Astrocyte (in vitro differentiated cells and primary cell): ENCODE measurements at regions not wholly inside any gene's neighbourhood (a gene's known extent, or its start where the extent isn't known, plus 50 kb on each side); places are given as distances from the start of the nearest gene placed in this dataset.
"Not testable (repeated sequence)": the region's sequence is repeated elsewhere in the genome, so short reads cannot be mapped to it uniquely, and the experiment has no call there.

Experiments
- DNase-seq: peaks from one replicate; pipeline ENCODE4 v3.0.0-alpha.2; 2010; ENCODE audit warnings: low read depth
- FAIRE-seq: peaks from 2 replicates; lab custom pipeline; 2011; peaks lifted over from hg19 to GRCh38; lab: Jason Lieb, UNC
- H2AFZ ChIP-seq: 2 replicates; pipeline ENCODE4 v1.6.0; 2012; ENCODE audit warnings: low read depth, low read length, inconsistent platforms
- H3K27ac ChIP-seq: 2 replicates; pipeline ENCODE4 v1.5.1; 2011; ENCODE audit warnings: low read depth, low read length, inconsistent platforms
- H3K27me3 ChIP-seq: 2 replicates; pipeline ENCODE4 v1.6.0; 2011; ENCODE audit warnings: low read length, inconsistent platforms; ENCODE audit not compliant: insufficient read depth
- H3K36me3 ChIP-seq: 2 replicates; pipeline ENCODE4 v1.5.1; 2011; ENCODE audit warnings: low read length, inconsistent platforms; ENCODE audit not compliant: insufficient read depth
- H3K4me1 ChIP-seq: 2 replicates; pipeline ENCODE4 v1.5.1; 2011; ENCODE audit warnings: low read length, inconsistent platforms; ENCODE audit not compliant: insufficient read depth
- H3K4me2 ChIP-seq: 2 replicates; pipeline ENCODE4 v1.6.0; 2012; ENCODE audit warnings: low read length, inconsistent platforms
- H3K4me3 ChIP-seq: 2 replicates; pipeline ENCODE4 v1.5.1; 2011; ENCODE audit warnings: low read depth, mild to moderate bottlenecking, low read length, inconsistent platforms; ENCODE audit not compliant: insufficient read depth
- H3K79me2 ChIP-seq: 2 replicates; pipeline ENCODE4 v1.6.0; 2012; ENCODE audit warnings: mild to moderate bottlenecking, low read length, inconsistent platforms; ENCODE audit not compliant: insufficient read depth
- H3K9ac ChIP-seq: 2 replicates; pipeline ENCODE4 v1.6.0; 2012; ENCODE audit warnings: mild to moderate bottlenecking, low read length, inconsistent platforms
- H3K9me3 ChIP-seq: 2 replicates; pipeline ENCODE4 v1.5.1; 2012; ENCODE audit warnings: low read depth, mild to moderate bottlenecking, low read length, inconsistent platforms; ENCODE audit not compliant: insufficient read depth
- H4K20me1 ChIP-seq: 2 replicates; pipeline ENCODE4 v1.6.0; 2012; ENCODE audit warnings: low read length, inconsistent platforms; ENCODE audit not compliant: insufficient read depth
- H3K27ac Mint-ChIP-seq: one replicate; pipeline ENCODE4 v1.8.0; 2021; ENCODE audit warnings: mild to moderate bottlenecking, mixed read lengths; ENCODE audit not compliant: unreplicated experiment
- H3K27me3 Mint-ChIP-seq: one replicate; pipeline ENCODE4 v1.8.0; 2021; ENCODE audit warnings: low read depth, mixed read lengths; ENCODE audit not compliant: unreplicated experiment
- H3K36me3 Mint-ChIP-seq: one replicate; pipeline ENCODE4 v1.8.0; 2021; ENCODE audit warnings: low read depth, mixed read lengths; ENCODE audit not compliant: unreplicated experiment
- H3K4me1 Mint-ChIP-seq: one replicate; pipeline ENCODE4 v1.8.0; 2021; ENCODE audit warnings: low read depth, mixed read lengths; ENCODE audit not compliant: unreplicated experiment
- H3K4me3 Mint-ChIP-seq: one replicate; pipeline ENCODE4 v1.8.0; 2021; ENCODE audit warnings: mild to moderate bottlenecking, moderate library complexity, mixed read lengths; ENCODE audit not compliant: unreplicated experiment
- H3K9me3 Mint-ChIP-seq: one replicate; pipeline ENCODE4 v1.8.0; 2021; ENCODE audit warnings: mild to moderate bottlenecking, mixed read lengths; ENCODE audit not compliant: unreplicated experiment

DNA sequence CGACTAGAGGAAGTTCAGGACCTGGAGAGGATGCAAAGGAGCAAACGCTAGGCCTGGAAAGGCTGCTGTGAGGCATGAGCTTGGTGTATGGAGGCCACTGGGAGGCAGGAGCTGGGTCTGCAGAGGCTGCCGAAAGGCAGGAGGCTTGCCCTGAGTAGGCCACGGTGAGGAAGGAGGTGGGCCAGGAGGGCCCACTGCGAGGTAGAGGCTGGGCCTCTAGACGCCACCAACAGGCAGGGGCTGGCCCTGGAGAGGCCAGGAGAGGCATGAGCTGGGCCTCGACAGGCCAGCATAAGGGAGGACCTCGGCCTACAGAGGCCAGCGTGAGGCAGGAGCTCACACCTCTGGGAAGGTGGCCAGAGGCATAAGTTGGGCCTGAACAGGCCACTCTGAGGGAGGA is 330.0 kb downstream of the ZNF479 start:
- DNase-seq, H3K27me3 ChIP-seq, H3K79me2 ChIP-seq, H3K27ac Mint-ChIP-seq, H3K27me3 Mint-ChIP-seq, H3K9me3 Mint-ChIP-seq, FAIRE-seq, H3K4me2 ChIP-seq, H3K9ac ChIP-seq, H4K20me1 ChIP-seq, H3K4me3 Mint-ChIP-seq, H2AFZ ChIP-seq, H3K4me1 ChIP-seq, H3K4me3 ChIP-seq, H3K27ac ChIP-seq, H3K4me1 Mint-ChIP-seq, H3K36me3 Mint-ChIP-seq, H3K36me3 ChIP-seq, H3K9me3 ChIP-seq: not testable (repeated sequence)

DNA sequence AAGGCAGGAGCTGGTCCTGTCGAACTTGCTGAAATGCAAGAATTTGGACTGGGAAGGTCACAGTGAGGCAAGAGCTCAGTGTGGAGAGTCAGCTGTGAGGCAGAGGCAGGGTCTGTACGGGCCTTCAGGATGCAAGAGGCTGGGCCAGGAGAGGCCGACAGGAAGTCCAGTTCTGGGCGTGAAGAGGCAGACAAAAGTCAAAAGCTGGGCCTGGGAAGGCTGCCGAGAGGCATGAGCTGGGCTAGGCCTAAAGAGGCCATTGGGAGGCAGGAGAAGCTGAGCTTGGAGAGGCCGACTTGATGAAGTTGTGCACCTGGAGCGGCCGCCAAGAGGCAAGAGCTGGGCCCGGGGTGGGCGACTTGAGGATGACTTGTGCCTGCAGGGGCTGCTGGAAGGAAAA is 330.5 kb downstream of the ZNF479 start:
- not testable (repeated sequence) for H3K27me3 ChIP-seq, H3K27me3 Mint-ChIP-seq, H4K20me1 ChIP-seq, FAIRE-seq, H3K36me3 Mint-ChIP-seq, H2AFZ ChIP-seq, H3K4me2 ChIP-seq, DNase-seq, H3K9ac ChIP-seq, H3K4me3 Mint-ChIP-seq, H3K36me3 ChIP-seq, H3K4me3 ChIP-seq, H3K27ac ChIP-seq, H3K4me1 ChIP-seq, H3K9me3 Mint-ChIP-seq, H3K9me3 ChIP-seq, H3K27ac Mint-ChIP-seq, H3K4me1 Mint-ChIP-seq, H3K79me2 ChIP-seq

DNA sequence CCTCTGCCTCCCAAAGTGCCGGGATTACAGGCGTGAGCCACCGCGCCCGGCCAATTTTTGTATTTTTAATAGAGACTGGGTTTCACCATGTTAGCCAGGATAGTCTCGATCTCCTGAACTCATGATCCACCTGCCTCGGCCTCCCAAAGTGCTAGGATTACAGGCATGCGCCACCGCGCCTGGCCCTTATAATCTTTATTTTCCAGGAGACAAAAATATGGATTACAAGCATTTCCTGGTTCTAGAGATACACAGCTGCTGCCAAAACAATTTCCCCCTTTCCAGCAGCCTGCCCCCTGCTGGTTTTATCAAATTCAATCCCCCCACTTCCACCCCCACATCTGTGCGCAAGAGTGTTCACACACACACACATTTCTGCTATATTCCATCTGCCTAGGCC is 333.4 kb downstream of the ZNF479 start:
- not testable (repeated sequence) for H2AFZ ChIP-seq, H3K4me3 ChIP-seq, H3K36me3 ChIP-seq, H3K79me2 ChIP-seq, FAIRE-seq, H3K9me3 ChIP-seq, H3K4me1 Mint-ChIP-seq, H3K27ac Mint-ChIP-seq, DNase-seq, H3K4me1 ChIP-seq, H3K36me3 Mint-ChIP-seq, H3K27ac ChIP-seq, H3K9me3 Mint-ChIP-seq, H3K9ac ChIP-seq, H3K27me3 ChIP-seq, H3K4me3 Mint-ChIP-seq, H4K20me1 ChIP-seq, H3K27me3 Mint-ChIP-seq, H3K4me2 ChIP-seq

DNA sequence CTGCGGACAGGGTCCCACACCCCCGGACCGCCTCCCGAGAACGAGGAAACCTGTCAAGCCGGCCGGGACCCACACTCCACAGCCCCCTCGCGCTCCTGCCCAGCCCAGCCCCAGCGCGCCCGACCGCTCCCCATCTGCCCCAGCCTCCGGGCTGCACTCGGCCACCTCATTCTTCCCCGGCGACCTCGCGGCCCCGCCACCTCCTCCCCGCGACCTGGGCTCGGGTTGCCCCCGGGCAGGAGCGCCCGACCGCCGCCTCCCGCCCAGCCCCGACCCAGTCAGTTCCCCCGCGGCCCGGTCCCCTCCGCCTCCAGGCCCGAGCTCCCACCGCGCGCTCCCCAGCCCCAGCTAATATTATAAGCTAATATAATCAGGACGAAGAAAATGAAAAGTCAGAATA is 344.8 kb downstream of the ZNF479 start:
- FAIRE-seq, H3K27me3 Mint-ChIP-seq, H3K36me3 Mint-ChIP-seq, H3K4me2 ChIP-seq, H3K27ac ChIP-seq, H3K9me3 ChIP-seq, H3K27ac Mint-ChIP-seq, H3K79me2 ChIP-seq, H3K27me3 ChIP-seq, H3K9ac ChIP-seq, H3K4me1 Mint-ChIP-seq, DNase-seq, H3K36me3 ChIP-seq, H2AFZ ChIP-seq, H3K4me3 ChIP-seq, H3K9me3 Mint-ChIP-seq, H3K4me3 Mint-ChIP-seq, H3K4me1 ChIP-seq, H4K20me1 ChIP-seq: not testable (repeated sequence)
